Naive thymus-derived CD8-positive, alpha-beta T cell (primary cell): ENCODE measurements at regions not wholly inside any gene's neighbourhood (a gene's known extent, or its start where the extent isn't known, plus 50 kb on each side); places are given as distances from the start of the nearest gene placed in this dataset.

Experiments
- ATAC-seq, 2 donors: fragments of 150-1000 bp; cut with Tn5 transposase in 1 of 2; sonication (Bioruptor Pico), chemical (Tn5 transposase) in 1 of 2; 1 replicate in 1 of 2; 2 replicates in 1 of 2; pipeline ENCODE4 v1.10.0; 2021; ENCODE audit warnings: mild to moderate bottlenecking in 2 of 2, moderate library complexity in 2 of 2
- POLR2A ChIA-PET: fragments of 350-600 bp; sonication (Branson Sonifier 250); formaldehyde crosslinking; loops from one replicate; lab custom pipeline; 2021; ENCODE audit warnings: antibody characterized with exemption; lab: Charles Lee
- DNase-seq, 10 donors: peaks; one replicate each; pipeline versions ENCODE4 v3.0.0 to v3.0.0-alpha.2; 2020 to 2022
- H3K27ac Mint-ChIP-seq, 10 donors: one replicate each; pipeline ENCODE4 v1.8.0; 2020 to 2022; ENCODE audit warnings: mild to moderate bottlenecking in 10 of 10, mixed read lengths in 10 of 10, moderate library complexity in 4 of 10, inconsistent platforms in 1 of 10
- H3K27me3 Mint-ChIP-seq, 5 donors: one replicate each; pipeline ENCODE4 v1.8.0; 2021 to 2022; ENCODE audit warnings: mixed read lengths in 5 of 5
- H3K36me3 Mint-ChIP-seq, 3 donors: one replicate each; pipeline ENCODE4 v1.8.0; 2020 to 2022; ENCODE audit warnings: mixed read lengths in 3 of 3, mild to moderate bottlenecking in 2 of 3, inconsistent platforms in 1 of 3
- H3K4me1 Mint-ChIP-seq, 4 donors: one replicate each; pipeline ENCODE4 v1.8.0; 2021 to 2022; ENCODE audit warnings: mixed read lengths in 4 of 4
- H3K4me3 Mint-ChIP-seq, 10 donors: one replicate each; pipeline ENCODE4 v1.8.0; 2020 to 2022; ENCODE audit warnings: mild to moderate bottlenecking in 10 of 10, mixed read lengths in 10 of 10, moderate library complexity in 6 of 10, inconsistent platforms in 1 of 10
- H3K9me3 Mint-ChIP-seq, 9 donors: one replicate each; pipeline ENCODE4 v1.8.0; 2020 to 2022; ENCODE audit warnings: mixed read lengths in 9 of 9, mild to moderate bottlenecking in 3 of 9, inconsistent platforms in 1 of 9, moderate library complexity in 1 of 9

DNA sequence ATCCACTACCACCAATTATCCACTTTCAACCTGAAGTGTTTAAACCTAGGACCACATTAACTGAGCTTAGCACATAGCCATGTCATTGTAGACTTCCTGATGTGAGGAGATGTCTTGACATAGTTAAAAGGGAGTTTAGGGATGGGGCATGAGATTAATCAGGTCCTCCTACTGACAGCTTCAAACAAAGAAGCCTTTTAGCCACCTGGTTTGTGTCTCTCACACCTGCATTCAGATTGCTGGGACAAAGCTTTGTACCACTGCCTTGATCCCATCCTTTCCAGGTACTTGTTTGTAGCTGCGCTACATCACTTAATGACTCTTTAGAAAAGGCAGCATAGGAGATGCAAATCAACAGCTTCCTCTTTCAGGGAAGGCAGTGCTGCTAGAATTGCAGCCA, 340.7 kb upstream of the DDHD1 start:
- no peak for DNase-seq
- H3K9me3 Mint-ChIP-seq = peaks cover 0 to 13% (median 3%) of the 10 kb centered on the region in 9 donors
- H3K4me3 Mint-ChIP-seq = no peak overlapping the region
- H3K36me3 Mint-ChIP-seq = peaks cover 0 to 9% (median 0%) of the 10 kb centered on the region in 3 donors
- no peak for ATAC-seq
- no peaks in the 10 kb centered on the region for H3K4me1 Mint-ChIP-seq
- no peak overlapping the region for H3K27ac Mint-ChIP-seq
- H3K27me3 Mint-ChIP-seq = peaks cover 2 to 11% (median 4%) of the 10 kb centered on the region in 5 donors
- POLR2A ChIA-PET = no interaction called here

DNA sequence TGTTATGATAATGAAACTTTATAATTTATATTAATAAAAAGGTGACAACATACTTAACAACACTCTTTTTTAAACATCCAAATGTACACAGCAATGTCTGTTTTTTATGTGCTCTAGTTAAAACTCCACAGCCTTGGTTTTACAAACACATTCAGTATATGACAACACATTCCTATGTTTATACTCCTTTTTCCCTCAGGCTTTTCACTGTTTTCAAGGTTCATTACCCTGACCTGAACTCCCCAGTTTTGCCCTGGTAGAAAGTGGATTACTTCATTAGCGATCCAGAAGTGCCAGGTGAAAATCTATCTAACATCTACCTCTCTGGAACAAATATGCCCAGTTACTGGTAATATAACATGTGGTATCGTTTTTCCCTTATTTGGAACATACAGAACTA, 340.2 kb upstream of the DDHD1 start:
- H3K27me3 Mint-ChIP-seq = peaks cover 0 to 10% (median 5%) of the 10 kb centered on the region in 5 donors
- H3K27ac Mint-ChIP-seq = no peak overlapping the region
- H3K36me3 Mint-ChIP-seq = peaks cover 0 to 9% (median 0%) of the 10 kb centered on the region in 3 donors
- H3K9me3 Mint-ChIP-seq = peaks cover 0 to 13% (median 2%) of the 10 kb centered on the region in 9 donors
- POLR2A ChIA-PET = no interaction called here
- DNase-seq (no peak), ATAC-seq (no peak)
- H3K4me1 Mint-ChIP-seq = no peaks in the 10 kb centered on the region
- H3K4me3 Mint-ChIP-seq = no peak overlapping the region

DNA sequence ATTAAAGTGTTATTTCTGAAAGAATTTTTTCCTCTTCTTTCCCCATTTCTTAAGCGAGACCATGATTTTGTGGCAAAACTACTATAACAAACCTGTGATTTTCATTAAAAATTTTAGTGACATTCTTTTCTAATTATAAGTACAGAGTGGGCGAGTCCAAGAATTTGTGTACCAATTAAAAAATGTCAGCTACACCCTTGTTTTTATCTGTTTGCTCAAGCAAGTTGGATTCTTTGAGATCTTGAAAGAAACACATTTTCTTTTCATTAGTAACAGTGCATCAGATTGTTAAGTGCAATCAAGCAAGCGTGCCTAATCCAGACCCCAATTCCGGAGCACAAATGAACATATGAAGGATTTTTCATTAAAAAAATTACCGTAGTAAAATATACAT, 338.8 kb upstream of the DDHD1 start:
- POLR2A ChIA-PET = no interaction called here
- H3K9me3 Mint-ChIP-seq = peaks cover 0 to 13% (median 6%) of the 10 kb centered on the region in 9 donors
- H3K36me3 Mint-ChIP-seq = peaks cover 0 to 9% (median 0%) of the 10 kb centered on the region in 3 donors
- DNase-seq = no peak
- no peaks in the 10 kb centered on the region for H3K4me1 Mint-ChIP-seq
- peaks cover 0 to 10% (median 4%) of the 10 kb centered on the region in 5 donors for H3K27me3 Mint-ChIP-seq
- no peak overlapping the region for H3K27ac Mint-ChIP-seq
- no peak overlapping the region for H3K4me3 Mint-ChIP-seq
- no peak for ATAC-seq

DNA sequence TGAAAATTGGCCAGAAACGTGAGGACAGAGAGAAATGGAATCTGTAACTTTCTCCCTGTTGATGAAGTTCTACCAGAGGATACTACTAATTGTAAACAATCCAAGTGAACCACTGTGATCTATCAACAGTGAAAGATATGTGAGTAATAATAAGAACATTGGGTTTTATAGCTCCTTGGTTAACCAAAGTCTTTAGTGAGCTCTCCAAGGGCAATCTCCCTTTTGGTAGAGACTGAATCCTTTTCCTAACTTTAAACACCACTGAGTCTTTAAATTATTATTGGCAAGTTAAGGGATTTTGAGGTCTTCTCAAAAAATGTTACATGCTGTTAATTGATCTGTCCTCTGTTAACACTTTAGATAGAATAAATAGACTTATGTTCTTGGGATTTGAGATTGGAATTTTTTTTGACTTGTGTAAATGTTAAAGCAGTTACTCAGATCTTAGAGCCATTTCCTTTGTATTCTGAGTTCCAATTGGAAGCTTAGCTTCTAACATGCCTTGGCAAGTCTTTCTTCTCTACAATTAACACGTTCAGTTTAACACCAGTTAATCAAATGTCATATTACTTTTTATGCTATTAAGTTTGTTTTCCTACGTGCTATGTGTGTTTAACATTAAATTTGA, 338.2 kb upstream of the DDHD1 start:
- POLR2A ChIA-PET = no interaction called here
- ATAC-seq = no peak
- no peak for DNase-seq
- peaks cover 0 to 10% (median 4%) of the 10 kb centered on the region in 5 donors for H3K27me3 Mint-ChIP-seq
- H3K4me3 Mint-ChIP-seq = no peak overlapping the region
- H3K27ac Mint-ChIP-seq = no peak overlapping the region
- H3K4me1 Mint-ChIP-seq = no peaks in the 10 kb centered on the region
- H3K9me3 Mint-ChIP-seq = peaks cover 0 to 13% (median 6%) of the 10 kb centered on the region in 9 donors
- H3K36me3 Mint-ChIP-seq = peaks cover 0 to 5% (median 0%) of the 10 kb centered on the region in 3 donors

DNA sequence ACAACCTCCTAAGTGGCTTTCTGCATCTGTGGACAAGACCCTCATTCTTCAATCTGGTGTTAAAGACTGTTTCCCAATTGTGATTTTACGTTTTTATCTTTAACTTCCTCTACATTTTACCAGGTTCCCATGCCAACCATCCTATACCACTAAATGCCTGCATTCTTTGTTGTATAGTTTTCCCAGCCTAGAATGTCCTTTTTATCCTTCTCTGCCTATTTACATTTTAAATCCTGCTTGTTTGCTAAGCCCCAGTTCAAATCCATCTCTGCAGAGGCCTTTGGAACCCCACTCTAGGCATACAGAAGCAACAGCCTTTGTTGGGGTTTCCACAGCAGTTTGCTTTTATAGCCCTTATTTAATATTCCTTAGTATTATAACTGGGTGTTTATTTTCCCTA, 325.1 kb upstream of the DDHD1 start:
- POLR2A ChIA-PET = no interaction called here

DNA sequence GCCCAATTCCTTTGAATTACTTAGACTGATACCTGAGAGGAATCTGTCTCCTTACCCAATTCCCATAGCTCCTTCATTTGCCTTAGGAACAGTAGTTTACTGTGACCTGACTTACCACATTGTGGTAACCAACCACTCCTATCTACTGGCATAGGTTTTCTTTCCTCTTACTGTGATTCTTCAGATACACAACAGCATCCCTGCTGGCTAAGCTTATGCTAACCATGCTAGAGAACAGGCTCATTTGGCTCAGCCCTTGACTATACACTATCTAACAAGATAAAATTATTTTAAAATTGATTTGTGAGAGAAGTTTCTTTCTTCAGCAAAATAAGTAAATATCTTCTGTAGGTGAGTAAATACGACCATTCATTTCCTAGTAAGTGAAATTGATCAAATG, 320.4 kb upstream of the DDHD1 start:
- no peak overlapping the region for H3K27ac Mint-ChIP-seq
- DNase-seq (no peak), ATAC-seq (no peak)
- H3K4me3 Mint-ChIP-seq = no peak overlapping the region
- no peaks in the 10 kb centered on the region for H3K4me1 Mint-ChIP-seq
- H3K36me3 Mint-ChIP-seq = peaks cover 0 to under 1% (median under 1%) of the 10 kb centered on the region in 3 donors
- peaks cover 0 to 4% (median 0%) of the 10 kb centered on the region in 5 donors for H3K27me3 Mint-ChIP-seq
- H3K9me3 Mint-ChIP-seq = peaks cover 0 to 5% (median 0%) of the 10 kb centered on the region in 9 donors
- POLR2A ChIA-PET = no interaction called here

More for the DNA sequence above, 325.1 kb upstream of the DDHD1 start:
- no peak for DNase-seq
- H3K27me3 Mint-ChIP-seq = peaks cover 0 to 5% (median 0%) of the 10 kb centered on the region in 5 donors
- peaks cover 11 to 36% (median 19%) of the 10 kb centered on the region in 9 donors for H3K9me3 Mint-ChIP-seq
- peaks cover 0 to 30% (median 6%) of the 10 kb centered on the region in 3 donors for H3K36me3 Mint-ChIP-seq
- H3K4me1 Mint-ChIP-seq = no peaks in the 10 kb centered on the region
- ATAC-seq = no peak
- no peak overlapping the region for H3K27ac Mint-ChIP-seq
- H3K4me3 Mint-ChIP-seq = no peak overlapping the region

DNA sequence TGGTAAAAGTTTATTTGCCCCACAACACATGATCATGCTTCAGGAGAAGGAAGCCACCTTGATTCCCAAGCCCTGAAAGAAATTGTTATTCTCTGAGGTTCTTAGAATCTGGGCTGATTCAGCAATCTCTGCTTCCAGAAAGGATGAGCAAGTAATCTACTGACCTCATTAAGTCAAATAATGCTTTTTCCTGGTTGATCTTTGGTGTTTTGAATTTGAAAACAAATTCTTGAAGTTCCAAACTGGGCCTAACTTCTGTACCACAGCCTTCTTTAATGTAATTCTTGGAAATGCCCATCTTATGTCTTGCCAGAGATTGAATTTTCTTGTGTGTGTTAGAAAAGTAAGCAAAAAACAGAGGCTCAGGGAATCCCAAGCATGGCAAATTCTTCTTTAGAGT, 319.2 kb upstream of the DDHD1 start:
- peaks cover 0 to 4% (median 0%) of the 10 kb centered on the region in 5 donors for H3K27me3 Mint-ChIP-seq
- no peak overlapping the region for H3K27ac Mint-ChIP-seq
- no peak overlapping the region for H3K4me3 Mint-ChIP-seq
- H3K4me1 Mint-ChIP-seq = no peaks in the 10 kb centered on the region
- POLR2A ChIA-PET = no interaction called here
- peaks cover 0 to 4% (median 0%) of the 10 kb centered on the region in 9 donors for H3K9me3 Mint-ChIP-seq
- no peak for DNase-seq
- H3K36me3 Mint-ChIP-seq = no peaks in the 10 kb centered on the region
- ATAC-seq = no peak

DNA sequence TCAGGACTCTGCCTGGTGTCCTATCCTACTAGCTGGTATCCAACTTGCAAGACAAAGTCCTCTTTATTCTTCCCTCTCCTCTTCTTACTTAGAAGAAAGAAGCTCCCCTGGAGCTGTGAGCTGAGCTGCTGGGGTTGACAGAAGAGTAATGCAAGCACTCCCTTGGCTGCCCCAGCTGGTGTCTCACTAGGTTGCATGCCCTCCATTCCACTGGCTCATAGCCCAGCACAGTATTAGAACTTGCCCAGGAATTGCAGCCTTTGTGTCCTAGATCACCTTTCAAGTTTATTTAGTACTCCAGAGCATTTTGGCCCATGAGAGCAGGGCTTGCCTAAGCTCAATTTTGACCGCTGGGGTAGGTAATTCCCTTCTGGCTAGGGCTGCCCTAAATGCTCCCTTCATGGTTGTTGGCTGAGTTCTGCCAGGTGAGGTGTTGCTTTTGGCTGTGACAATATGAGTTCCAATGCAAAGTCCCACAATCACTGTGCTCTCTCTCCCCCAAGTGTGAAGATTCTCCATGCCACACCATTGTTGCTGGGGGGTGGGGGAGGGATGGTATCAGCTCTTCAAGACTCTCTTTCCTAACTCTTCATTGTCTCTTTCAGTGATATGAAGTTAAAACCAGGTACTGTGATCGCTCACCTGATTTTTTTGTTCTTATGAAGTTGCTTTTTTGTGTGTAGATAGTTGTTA, 317.4 kb upstream of the DDHD1 start:
- Mint-ChIP-seq H3K4me1 (no peaks in the 10 kb centered on the region), H3K36me3 (no peaks in the 10 kb centered on the region), H3K4me3 (no peak overlapping the region), H3K9me3 (peaks cover 0 to 7% (median 2%) of the 10 kb centered on the region in 9 donors), H3K27me3 (peaks cover 0 to 4% (median 0%) of the 10 kb centered on the region in 5 donors), H3K27ac (no peak overlapping the region)
- DNase-seq (no peak), ATAC-seq (no peak)
- POLR2A ChIA-PET = no interaction called here

DNA sequence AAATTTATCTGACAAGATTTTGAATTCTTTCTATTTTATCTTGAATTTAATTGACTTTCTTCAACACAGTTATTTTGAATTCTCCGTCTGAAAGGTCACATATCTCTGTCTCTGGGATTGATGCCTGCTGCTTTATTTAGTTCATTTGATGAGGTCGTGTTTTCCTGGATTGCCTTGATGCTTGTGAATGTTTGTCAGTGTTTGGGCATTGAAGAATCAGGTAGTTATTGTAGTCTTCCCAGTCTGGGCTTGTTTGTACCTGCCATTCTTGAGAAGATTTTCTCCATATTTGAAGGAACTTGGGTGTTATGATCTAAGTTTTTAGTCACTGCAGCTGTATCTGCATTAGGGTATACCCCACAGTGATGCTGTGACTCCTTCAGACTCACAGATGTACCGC, 315.8 kb upstream of the DDHD1 start:
- DNase-seq (no peak), ATAC-seq (no peak)
- H3K36me3 Mint-ChIP-seq = peaks cover 0 to 5% (median 0%) of the 10 kb centered on the region in 3 donors
- H3K27ac Mint-ChIP-seq = no peak overlapping the region
- H3K4me3 Mint-ChIP-seq = no peak overlapping the region
- POLR2A ChIA-PET = no interaction called here
- no peaks in the 10 kb centered on the region for H3K4me1 Mint-ChIP-seq
- peaks cover 0 to 4% (median 0%) of the 10 kb centered on the region in 5 donors for H3K27me3 Mint-ChIP-seq
- peaks cover 0 to 14% (median 10%) of the 10 kb centered on the region in 9 donors for H3K9me3 Mint-ChIP-seq

DNA sequence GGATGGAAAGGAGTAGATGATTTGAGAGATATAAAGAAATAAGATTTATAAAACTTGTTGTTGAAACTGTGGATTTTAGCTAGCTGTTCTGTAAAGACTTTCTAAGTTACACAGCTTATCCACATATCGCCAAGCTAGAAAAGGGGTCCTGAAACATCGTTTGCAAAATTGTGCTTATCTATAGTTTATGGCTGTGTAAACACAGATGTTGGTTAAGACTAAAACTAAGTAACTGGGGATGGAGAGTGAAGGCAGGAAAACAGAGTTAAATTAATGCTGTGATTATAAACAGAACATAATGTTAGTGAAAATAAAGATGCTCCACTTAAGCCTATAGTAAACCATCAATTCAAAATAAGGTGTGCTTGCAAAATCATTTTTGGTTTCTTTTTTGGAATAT, 311.3 kb upstream of the DDHD1 start:
- peaks cover 0 to 1% (median 0%) of the 10 kb centered on the region in 4 donors for H3K4me1 Mint-ChIP-seq
- ATAC-seq (no peak), DNase-seq (no peak)
- POLR2A ChIA-PET = no interaction called here
- peaks cover 0 to 8% (median 0%) of the 10 kb centered on the region in 5 donors for H3K27me3 Mint-ChIP-seq
- no peak overlapping the region for H3K4me3 Mint-ChIP-seq
- no peak overlapping the region for H3K27ac Mint-ChIP-seq
- peaks cover 0 to 18% (median 12%) of the 10 kb centered on the region in 9 donors for H3K9me3 Mint-ChIP-seq
- H3K36me3 Mint-ChIP-seq = peaks cover 0 to 5% (median 0%) of the 10 kb centered on the region in 3 donors

DNA sequence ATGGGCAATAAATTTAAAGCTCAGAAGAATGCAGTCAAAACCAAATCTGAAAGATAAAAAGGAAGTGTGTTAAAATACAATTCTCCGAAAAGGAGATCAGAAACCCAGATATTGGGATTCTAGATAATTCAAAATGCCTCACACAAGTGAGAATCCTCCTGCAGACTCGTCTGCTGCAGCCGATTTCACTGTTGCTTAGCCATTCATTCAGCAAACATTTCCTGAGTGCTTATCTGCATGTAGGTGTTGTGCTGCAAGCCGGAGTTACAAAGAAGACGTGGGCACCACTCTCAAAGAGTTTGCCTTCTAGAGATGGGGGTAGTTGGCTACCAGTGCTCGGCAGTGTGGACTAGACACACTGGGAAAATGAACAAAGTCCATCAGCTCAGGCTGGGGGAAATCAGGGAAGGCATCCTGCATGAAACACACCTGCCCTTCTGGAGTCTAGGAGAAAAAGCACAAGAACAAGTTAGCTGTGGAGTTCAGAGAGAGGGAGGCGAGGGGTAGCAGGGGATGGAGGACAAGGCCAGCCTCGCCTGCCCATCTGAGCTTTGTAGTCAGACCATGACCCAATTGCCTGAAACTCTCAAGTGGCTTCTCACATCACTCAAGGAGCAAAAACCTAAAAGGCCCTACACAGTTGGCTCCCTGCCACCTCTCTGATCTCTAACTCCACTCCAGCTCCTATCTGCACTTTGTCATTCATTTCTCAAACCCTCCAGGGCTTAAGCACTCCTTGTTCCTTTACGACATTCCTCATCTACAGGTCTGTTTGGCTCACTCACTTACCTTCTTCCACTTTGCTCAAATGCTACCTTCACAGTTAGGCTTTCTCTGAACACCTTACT, 310.0 kb upstream of the DDHD1 start:
- DNase-seq (no peak), ATAC-seq (no peak)
- Mint-ChIP-seq H3K27ac (no peak overlapping the region), H3K4me1 (peaks cover 0 to 1% (median 0%) of the 10 kb centered on the region in 4 donors), H3K9me3 (peaks cover 0 to 18% (median 12%) of the 10 kb centered on the region in 9 donors), H3K27me3 (peaks cover 0 to 8% (median 0%) of the 10 kb centered on the region in 5 donors), H3K4me3 (no peak overlapping the region), H3K36me3 (peaks cover 0 to 5% (median 0%) of the 10 kb centered on the region in 3 donors)
- POLR2A ChIA-PET = no interaction called here

DNA sequence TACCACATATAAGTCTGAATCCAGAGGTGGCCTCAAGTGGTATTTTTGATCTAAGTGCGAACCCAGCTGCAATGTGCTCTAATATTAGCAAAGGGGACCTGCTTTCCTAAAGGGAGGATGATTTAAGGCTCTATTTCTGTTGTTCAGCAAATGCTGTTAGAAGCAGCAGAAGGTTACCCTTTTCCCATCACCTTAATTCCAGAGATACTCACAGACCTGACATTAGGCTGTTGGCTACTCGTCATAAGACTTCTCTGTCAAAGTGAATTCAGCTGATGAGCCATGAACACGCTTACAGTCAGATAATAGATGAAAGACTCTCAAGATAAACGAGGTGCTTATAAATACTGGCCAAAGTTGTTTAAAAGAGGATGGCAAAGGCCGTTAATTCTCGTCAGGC, 308.7 kb upstream of the DDHD1 start:
- Mint-ChIP-seq H3K36me3 (peaks cover 0 to 5% (median 0%) of the 10 kb centered on the region in 3 donors), H3K27me3 (peaks cover 0 to 8% (median 0%) of the 10 kb centered on the region in 5 donors), H3K27ac (no peak overlapping the region), H3K9me3 (peaks cover 0 to 18% (median 12%) of the 10 kb centered on the region in 9 donors), H3K4me3 (no peak overlapping the region), H3K4me1 (peaks cover 0 to 1% (median 0%) of the 10 kb centered on the region in 4 donors)
- ATAC-seq = no peak
- no peak for DNase-seq
- POLR2A ChIA-PET = no interaction called here
